K562 (cell line): ENCODE measurements at regions not wholly inside any gene's neighbourhood (a gene's known extent, or its start where the extent isn't known, plus 50 kb on each side); places are given as distances from the start of the nearest gene placed in this dataset.

Experiments
- ASH1L ChIP-seq: fragments of 450-650 bp; IDR thresholded peaks from 2 replicates; pipeline ENCODE4 v1.6.1; 2018; ENCODE audit warnings: borderline replicate concordance, mild to moderate bottlenecking, low read depth; ENCODE audit not compliant: partially characterized antibody
- ETV1 ChIP-seq: fragments of 450-650 bp; conservative IDR thresholded peaks from 2 replicates; pipeline ENCODE4 v1.6.1; 2016; ENCODE audit warnings: missing genetic modification characterization, control low read depth, low read depth, missing compliant biosample characterization
- FOSL1 ChIP-seq: fragments of 200-800 bp; sonication (Bioruptor generic); conservative IDR thresholded peaks from 2 replicates; pipeline ENCODE4 v1.6.1; 2016; ENCODE audit warnings: missing genetic modification characterization, missing compliant biosample characterization
- GABPA ChIP-seq: fragments of 200-800 bp; sonication (Bioruptor generic); conservative IDR thresholded peaks from 2 replicates; pipeline ENCODE4 v1.6.1; 2016; ENCODE audit warnings: low read depth, missing genetic modification characterization, missing compliant biosample characterization
- HDAC1 ChIP-seq, 2 experiments: fragments of 450-650 bp; IDR thresholded peaks; 2 replicates each; pipeline ENCODE4 v1.6.1; 2016 to 2017; ENCODE audit warnings: inconsistent platforms in 1 of 2, mild to moderate bottlenecking in 1 of 2, moderate library complexity in 1 of 2
- KLF13 ChIP-seq: fragments of 450-650 bp; IDR thresholded peaks from 2 replicates; pipeline ENCODE4 v1.6.1; 2016; ENCODE audit warnings: missing genetic modification characterization, low read depth, mild to moderate bottlenecking, missing compliant biosample characterization, moderate library complexity, borderline replicate concordance
- KLF6 ChIP-seq: fragments of 250-450 bp; sonication (Bioruptor Pico); IDR thresholded peaks from 2 replicates; pipeline ENCODE4 v1.4.0; 2020; ENCODE audit warnings: mild to moderate bottlenecking, moderate library complexity, borderline replicate concordance
- LARP7 ChIP-seq: fragments of 450-650 bp; IDR thresholded peaks from 2 replicates; pipeline ENCODE4 v1.6.1; 2016
- MCM3 ChIP-seq: fragments of 450-650 bp; IDR thresholded peaks from 2 replicates; pipeline ENCODE4 v1.6.1; 2016
- NONO ChIP-seq, 2 experiments: fragments of 200-400 bp in 1 of 2; fragments of 450-650 bp in 1 of 2; formaldehyde crosslinking in 1 of 2; IDR thresholded peaks; 2 replicates each; pipeline ENCODE4 v1.6.1; 2017; ENCODE audit warnings: low read depth in 2 of 2, mild to moderate bottlenecking in 2 of 2, moderate library complexity in 2 of 2, low read length in 1 of 2
- NR3C1 ChIP-seq: sonication (generic); formaldehyde crosslinking; IDR thresholded peaks from 2 replicates; pipeline ENCODE4 v1.8.1; 2022; ENCODE audit warnings: missing genetic modification reagents
- SRF ChIP-seq, 2 experiments: fragments of 250-450, 450-650 bp in 1 of 2; sonication (Bioruptor Pico) in 1 of 2; sonication (generic) in 1 of 2; formaldehyde crosslinking; IDR thresholded peaks; 2 replicates each; pipeline versions ENCODE4 v1.5.0 to v1.5.1; 2020 to 2022; ENCODE audit warnings: mild to moderate bottlenecking in 1 of 2, missing genetic modification reagents in 1 of 2
- U2AF1 ChIP-seq: fragments of 200-400 bp; formaldehyde crosslinking; optimal IDR thresholded peaks from 2 replicates; pipeline ENCODE3; 2017; ENCODE audit warnings: mild to moderate bottlenecking, low read depth, low read length, moderate library complexity
- U2AF2 ChIP-seq: fragments of 200-400 bp; formaldehyde crosslinking; optimal IDR thresholded peaks from 2 replicates; pipeline ENCODE3; 2017; ENCODE audit warnings: low read depth, mild to moderate bottlenecking, low read length
- ZBTB1 ChIP-seq: sonication (generic); formaldehyde crosslinking; IDR thresholded peaks from 2 replicates; pipeline ENCODE4 v1.8.1; 2023; ENCODE audit warnings: missing genetic modification reagents, low read depth, mild to moderate bottlenecking, borderline replicate concordance
- ZBTB7A ChIP-seq: IDR thresholded peaks from 2 replicates; pipeline ENCODE4 v1.6.1; 2011; ENCODE audit warnings: low read depth, mild to moderate bottlenecking, low read length, moderate library complexity, borderline replicate concordance; ENCODE audit not compliant: control insufficient read depth
- ZNF583 ChIP-seq: fragments of 250-450 bp; sonication (Bioruptor Pico); IDR thresholded peaks from 2 replicates; pipeline ENCODE4 v1.4.0; 2020
- ZNF707 ChIP-seq: fragments of 250-450 bp; sonication (Bioruptor Pico); conservative IDR thresholded peaks from 2 replicates; pipeline ENCODE4 v1.8.0; 2022; ENCODE audit warnings: inconsistent platforms, mild to moderate bottlenecking, moderate library complexity
- TF ChIP-seq, protein P1 (sequence below): sonication (generic); formaldehyde crosslinking; IDR thresholded peaks from 2 replicates; pipeline ENCODE4 v1.8.0; 2022; ENCODE audit warnings: mild to moderate bottlenecking, missing genetic modification reagents
- TF ChIP-seq, protein P2 (sequence below), 2 experiments: IDR thresholded peaks in 1 of 2; conservative IDR thresholded peaks in 1 of 2; 2 replicates each; pipeline ENCODE4 v1.6.1; 2016; ENCODE audit warnings: low read depth in 2 of 2, mild to moderate bottlenecking in 1 of 2, missing compliant biosample characterization in 1 of 2, missing genetic modification characterization in 1 of 2, moderate library complexity in 1 of 2
- TF ChIP-seq, protein P3 (sequence below): fragments of 450-650 bp; IDR thresholded peaks from 2 replicates; pipeline ENCODE4 v1.6.1; 2016; ENCODE audit warnings: missing biosample characterization, missing genetic modification characterization

DNA sequence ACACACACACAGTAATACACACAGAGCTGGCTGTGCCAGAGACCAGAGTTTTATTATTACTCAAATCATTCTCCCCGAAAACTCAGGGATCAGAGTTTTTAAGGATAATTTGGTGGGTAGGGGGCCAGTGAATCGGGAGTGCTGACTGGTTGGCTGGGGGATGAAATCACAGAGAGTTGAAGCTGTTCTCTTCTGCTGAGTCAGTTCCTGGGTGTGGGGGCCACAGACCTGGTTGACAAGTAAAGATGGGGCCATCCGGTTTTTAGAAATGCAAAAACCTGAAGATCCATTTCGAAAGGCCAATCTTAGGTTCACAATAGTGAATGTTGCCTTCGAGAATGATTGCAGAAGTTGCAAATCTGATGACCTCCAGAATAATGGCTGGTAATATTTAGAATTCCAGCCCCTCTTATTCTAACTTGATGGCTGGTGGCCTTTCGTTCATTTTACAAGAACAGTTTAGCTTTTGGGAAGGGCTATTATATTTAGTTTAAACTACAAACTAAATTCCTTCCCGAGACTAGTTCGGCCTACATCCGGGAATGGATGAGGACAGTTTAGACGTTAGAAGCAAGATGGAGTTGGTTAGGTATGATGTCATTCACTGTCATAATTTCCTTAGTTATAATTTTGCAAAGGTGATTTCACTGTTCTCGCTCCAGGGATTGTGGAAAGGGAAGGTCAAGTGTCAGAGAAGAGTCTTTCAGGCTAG, 123.2 kb downstream of the KCNJ18 start (continued):
- peak; percentile 61; the same call in 1 of the 2 replicates for TF ChIP-seq KLF6 (CRISPR knock-in tag)
- no peak for TF ChIP-seq ZBTB1
- no peak for TF ChIP-seq ZNF583 (CRISPR knock-in tag)
- TF ChIP-seq FOSL1 (tag) = no peak
- TF ChIP-seq U2AF2 = no peak
- TF ChIP-seq, protein P1, sequence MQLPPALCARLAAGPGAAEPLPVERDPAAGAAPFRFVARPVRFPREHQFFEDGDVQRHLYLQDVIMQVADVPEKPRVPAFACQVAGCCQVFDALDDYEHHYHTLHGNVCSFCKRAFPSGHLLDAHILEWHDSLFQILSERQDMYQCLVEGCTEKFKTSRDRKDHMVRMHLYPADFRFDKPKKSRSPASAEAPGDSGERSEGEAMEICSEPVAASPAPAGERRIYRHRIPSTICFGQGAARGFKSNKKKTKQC (CRISPR knock-in tag) = no peak
- TF ChIP-seq, protein P2, sequence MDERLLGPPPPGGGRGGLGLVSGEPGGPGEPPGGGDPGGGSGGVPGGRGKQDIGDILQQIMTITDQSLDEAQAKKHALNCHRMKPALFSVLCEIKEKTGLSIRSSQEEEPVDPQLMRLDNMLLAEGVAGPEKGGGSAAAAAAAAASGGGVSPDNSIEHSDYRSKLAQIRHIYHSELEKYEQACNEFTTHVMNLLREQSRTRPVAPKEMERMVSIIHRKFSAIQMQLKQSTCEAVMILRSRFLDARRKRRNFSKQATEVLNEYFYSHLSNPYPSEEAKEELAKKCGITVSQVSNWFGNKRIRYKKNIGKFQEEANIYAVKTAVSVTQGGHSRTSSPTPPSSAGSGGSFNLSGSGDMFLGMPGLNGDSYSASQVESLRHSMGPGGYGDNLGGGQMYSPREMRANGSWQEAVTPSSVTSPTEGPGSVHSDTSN (CRISPR knock-in tag; IDR thresholded peaks at IDR 0.05; ENCODE audit: low read depth) = no peak
- TF ChIP-seq, protein P2 (tag; conservative IDR thresholded peaks at IDR 0.05; ENCODE audit: low read depth) = no peak
- no peak for TF ChIP-seq ZBTB7A
- no peak for TF ChIP-seq KLF13
- TF ChIP-seq HDAC1 (IDR thresholded peaks at IDR 0.05) = no peak
- TF ChIP-seq ETV1 = no peak
- TF ChIP-seq LARP7 = no peak
- TF ChIP-seq MCM3 = no peak
- no peak for TF ChIP-seq U2AF1
- no peak for TF ChIP-seq ASH1L
- TF ChIP-seq, protein P3, sequence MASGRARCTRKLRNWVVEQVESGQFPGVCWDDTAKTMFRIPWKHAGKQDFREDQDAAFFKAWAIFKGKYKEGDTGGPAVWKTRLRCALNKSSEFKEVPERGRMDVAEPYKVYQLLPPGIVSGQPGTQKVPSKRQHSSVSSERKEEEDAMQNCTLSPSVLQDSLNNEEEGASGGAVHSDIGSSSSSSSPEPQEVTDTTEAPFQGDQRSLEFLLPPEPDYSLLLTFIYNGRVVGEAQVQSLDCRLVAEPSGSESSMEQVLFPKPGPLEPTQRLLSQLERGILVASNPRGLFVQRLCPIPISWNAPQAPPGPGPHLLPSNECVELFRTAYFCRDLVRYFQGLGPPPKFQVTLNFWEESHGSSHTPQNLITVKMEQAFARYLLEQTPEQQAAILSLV = no peak
- no peak for TF ChIP-seq ZNF707 (CRISPR knock-in tag)
- no peak for TF ChIP-seq SRF (CRISPR knock-in tag; IDR thresholded peaks at IDR 0.05)
- TF ChIP-seq NR3C1 = no peak
- TF ChIP-seq GABPA = peak; percentile 35; the same call in 1 of the 2 replicates
- TF ChIP-seq NONO (IDR thresholded peaks at IDR 0.05; ENCODE audit: low read depth in 2 of 2, low read length in 1 of 2) = no peak
